Activated naive CD4-positive, alpha-beta T cell treated with anti-CD3 and anti-CD28 coated beads, Interleukin-2, amount 50 U/mL, for 24 hours (primary cell): ENCODE measurements at regions not wholly inside any gene's neighbourhood (a gene's known extent, or its start where the extent isn't known, plus 50 kb on each side); places are given as distances from the start of the nearest gene placed in this dataset.

Experiments
- H3K27ac Mint-ChIP-seq: one replicate; pipeline ENCODE4 v1.8.0; 2021; ENCODE audit warnings: mild to moderate bottlenecking, mixed read lengths
- H3K27me3 Mint-ChIP-seq: one replicate; pipeline ENCODE4 v1.8.0; 2021; ENCODE audit warnings: mixed read lengths
- H3K36me3 Mint-ChIP-seq: one replicate; pipeline ENCODE4 v1.8.0; 2021; ENCODE audit warnings: mixed read lengths
- H3K4me1 Mint-ChIP-seq: one replicate; pipeline ENCODE4 v1.8.0; 2021; ENCODE audit warnings: mixed read lengths
- H3K4me3 Mint-ChIP-seq: one replicate; pipeline ENCODE4 v1.8.0; 2021; ENCODE audit warnings: mild to moderate bottlenecking, mixed read lengths
- H3K9me3 Mint-ChIP-seq: one replicate; pipeline ENCODE4 v1.8.0; 2021; ENCODE audit warnings: mixed read lengths

GRCh38 chr13:80977168-80977567, 636.2 kb upstream of the SPRY2 start:
- no peaks in the 10 kb centered on the region for H3K9me3 Mint-ChIP-seq
- H3K27ac Mint-ChIP-seq, result no peak overlapping the region
- H3K36me3 Mint-ChIP-seq, result no peaks in the 10 kb centered on the region
- H3K4me1 Mint-ChIP-seq, result no peaks in the 10 kb centered on the region
- no peak overlapping the region for H3K4me3 Mint-ChIP-seq
- no peaks in the 10 kb centered on the region for H3K27me3 Mint-ChIP-seq

GRCh38 chr13:80975903-80976302, 635.0 kb upstream of the SPRY2 start:
- Mint-ChIP-seq H3K4me3 (no peak overlapping the region), H3K4me1 (no peaks in the 10 kb centered on the region), H3K27ac (no peak overlapping the region), H3K36me3 (no peaks in the 10 kb centered on the region), H3K9me3 (no peaks in the 10 kb centered on the region), H3K27me3 (no peaks in the 10 kb centered on the region)

DNA sequence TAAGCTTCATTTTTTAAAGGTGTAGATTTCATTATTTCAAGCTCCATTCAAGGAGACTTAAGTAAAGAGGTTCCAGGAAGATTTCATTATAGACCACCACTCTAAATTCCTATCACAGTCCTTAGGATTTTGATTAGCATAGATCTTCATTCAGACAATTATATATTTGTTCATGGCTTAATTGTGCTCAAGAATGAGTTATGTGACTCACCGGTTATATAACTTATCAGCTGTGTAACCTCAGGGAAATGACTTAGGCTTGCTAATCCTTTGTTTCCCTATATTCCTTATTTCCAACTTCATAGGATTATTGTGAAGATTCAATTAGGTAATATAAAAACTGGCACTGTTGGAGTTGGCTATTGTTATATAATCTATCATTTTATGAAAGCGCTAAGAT, 632.8 kb upstream of the SPRY2 start:
- Mint-ChIP-seq H3K27ac (no peak overlapping the region), H3K27me3 (no peaks in the 10 kb centered on the region), H3K4me1 (no peaks in the 10 kb centered on the region), H3K9me3 (no peaks in the 10 kb centered on the region), H3K4me3 (no peak overlapping the region), H3K36me3 (no peaks in the 10 kb centered on the region)

GRCh38 chr13:80972857-80973478, 632.0 kb upstream of the SPRY2 start:
- no peaks in the 10 kb centered on the region for H3K9me3 Mint-ChIP-seq
- H3K4me3 Mint-ChIP-seq, result no peak overlapping the region
- no peak overlapping the region for H3K27ac Mint-ChIP-seq
- no peaks in the 10 kb centered on the region for H3K4me1 Mint-ChIP-seq
- no peaks in the 10 kb centered on the region for H3K36me3 Mint-ChIP-seq
- H3K27me3 Mint-ChIP-seq, result no peaks in the 10 kb centered on the region

DNA sequence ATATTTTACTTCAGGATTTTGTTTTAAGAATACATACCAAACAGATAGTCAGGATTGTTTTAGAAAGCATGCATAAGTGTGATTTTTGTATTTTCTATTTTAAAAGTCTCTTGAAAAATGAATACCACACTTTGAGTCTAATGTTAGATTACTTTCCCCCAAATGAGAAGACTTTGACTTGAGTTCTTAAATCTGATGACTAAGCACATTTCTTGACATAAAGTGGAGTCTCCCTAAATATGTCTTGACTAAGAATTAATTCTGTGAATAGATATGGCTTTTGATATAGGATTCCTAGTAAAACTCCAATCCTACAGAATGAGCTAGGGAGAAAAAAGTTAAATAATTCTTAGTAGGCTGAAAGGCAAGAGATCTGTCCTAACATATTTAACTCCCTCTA, 624.2 kb upstream of the SPRY2 start:
- H3K9me3 Mint-ChIP-seq, result peaks cover 14% of the 10 kb centered on the region
- H3K4me3 Mint-ChIP-seq, result no peak overlapping the region
- no peak overlapping the region for H3K27ac Mint-ChIP-seq

GRCh38 chr13:80962855-80963254, 621.9 kb upstream of the SPRY2 start:
- no peaks in the 10 kb centered on the region for H3K36me3 Mint-ChIP-seq
- H3K27ac Mint-ChIP-seq, result no peak overlapping the region
- no peak overlapping the region for H3K4me3 Mint-ChIP-seq
- H3K27me3 Mint-ChIP-seq, result no peaks in the 10 kb centered on the region
- peaks cover 14% of the 10 kb centered on the region for H3K9me3 Mint-ChIP-seq
- H3K4me1 Mint-ChIP-seq, result no peaks in the 10 kb centered on the region

More for the DNA sequence above, 624.2 kb upstream of the SPRY2 start:
- no peaks in the 10 kb centered on the region for H3K4me1 Mint-ChIP-seq
- H3K27me3 Mint-ChIP-seq, result no peaks in the 10 kb centered on the region
- H3K36me3 Mint-ChIP-seq, result no peaks in the 10 kb centered on the region

DNA sequence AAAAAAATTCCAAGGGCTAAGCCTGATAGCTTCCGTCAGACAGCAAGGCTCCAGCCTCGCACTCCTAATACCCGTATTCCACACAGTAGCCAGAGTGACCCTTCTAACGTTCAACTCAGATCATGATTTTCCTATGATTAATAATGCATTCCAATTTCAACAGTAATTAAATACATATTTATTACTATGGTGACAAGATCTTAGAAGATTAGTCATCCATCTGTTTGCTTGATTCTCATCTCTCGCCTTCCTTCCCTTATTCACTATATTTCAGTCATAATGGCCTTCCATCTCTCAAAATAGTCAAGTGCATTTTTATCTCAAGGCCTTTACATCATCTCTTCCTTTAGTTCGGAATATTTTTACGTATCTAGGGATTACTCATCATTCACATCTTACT, 621.2 kb upstream of the SPRY2 start:
- H3K36me3 Mint-ChIP-seq, result no peaks in the 10 kb centered on the region
- H3K9me3 Mint-ChIP-seq, result peaks cover 14% of the 10 kb centered on the region
- H3K27ac Mint-ChIP-seq, result no peak overlapping the region
- no peaks in the 10 kb centered on the region for H3K27me3 Mint-ChIP-seq
- H3K4me1 Mint-ChIP-seq, result no peaks in the 10 kb centered on the region
- H3K4me3 Mint-ChIP-seq, result no peak overlapping the region

- Mint-ChIP-seq H3K27me3 (no peaks in the 10 kb centered on the region), H3K9me3 (peaks cover 9% of the 10 kb centered on the region), H3K27ac (no peak overlapping the region), H3K36me3 (no peaks in the 10 kb centered on the region), H3K4me1 (no peaks in the 10 kb centered on the region), H3K4me3 (no peak overlapping the region)
Observed at GRCh38 chr13:80957019-80957655, 616.2 kb upstream of the SPRY2 start.

DNA sequence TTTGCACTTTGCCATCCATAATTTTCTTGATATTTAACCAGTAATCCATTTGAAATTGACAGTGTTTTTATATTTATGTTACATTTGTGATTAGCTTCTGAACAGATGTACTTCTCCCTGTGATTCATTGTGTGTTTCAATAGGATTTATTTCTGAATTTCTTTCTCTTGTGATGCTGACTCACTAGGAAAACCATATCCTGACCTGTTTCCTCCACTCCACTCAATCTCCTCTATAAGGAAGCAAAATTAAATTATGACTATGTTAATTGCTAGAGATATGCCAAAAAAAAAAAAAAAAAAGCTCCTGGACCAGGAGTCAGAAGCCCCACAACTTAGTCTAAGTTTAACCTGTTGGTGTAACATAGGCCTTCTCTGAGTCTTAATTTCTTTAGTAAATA, 614.6 kb upstream of the SPRY2 start:
- Mint-ChIP-seq H3K27ac (no peak overlapping the region), H3K27me3 (no peaks in the 10 kb centered on the region), H3K4me1 (no peaks in the 10 kb centered on the region), H3K4me3 (no peak overlapping the region), H3K9me3 (no peaks in the 10 kb centered on the region), H3K36me3 (no peaks in the 10 kb centered on the region)

DNA sequence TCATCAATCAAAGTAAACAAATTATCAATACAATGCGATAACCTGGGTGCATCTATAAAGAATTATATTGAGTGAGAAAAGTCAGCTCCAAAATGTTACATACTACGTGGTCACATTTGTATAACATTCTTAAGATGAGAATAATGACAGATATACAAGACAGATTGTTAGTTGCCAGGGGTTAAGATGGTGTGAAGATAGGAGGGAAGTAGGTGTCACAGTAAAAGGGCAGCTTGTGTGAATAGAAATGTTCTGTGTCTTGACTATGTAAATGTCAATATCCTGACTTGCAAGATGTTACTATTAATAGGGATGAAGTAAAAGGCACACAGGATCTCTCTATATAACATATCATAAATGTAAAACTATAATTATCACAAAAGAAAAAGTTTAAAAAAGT, 611.2 kb upstream of the SPRY2 start:
- Mint-ChIP-seq H3K4me1 (no peaks in the 10 kb centered on the region), H3K27me3 (no peaks in the 10 kb centered on the region), H3K9me3 (no peaks in the 10 kb centered on the region), H3K27ac (no peak overlapping the region), H3K36me3 (no peaks in the 10 kb centered on the region), H3K4me3 (no peak overlapping the region)

DNA sequence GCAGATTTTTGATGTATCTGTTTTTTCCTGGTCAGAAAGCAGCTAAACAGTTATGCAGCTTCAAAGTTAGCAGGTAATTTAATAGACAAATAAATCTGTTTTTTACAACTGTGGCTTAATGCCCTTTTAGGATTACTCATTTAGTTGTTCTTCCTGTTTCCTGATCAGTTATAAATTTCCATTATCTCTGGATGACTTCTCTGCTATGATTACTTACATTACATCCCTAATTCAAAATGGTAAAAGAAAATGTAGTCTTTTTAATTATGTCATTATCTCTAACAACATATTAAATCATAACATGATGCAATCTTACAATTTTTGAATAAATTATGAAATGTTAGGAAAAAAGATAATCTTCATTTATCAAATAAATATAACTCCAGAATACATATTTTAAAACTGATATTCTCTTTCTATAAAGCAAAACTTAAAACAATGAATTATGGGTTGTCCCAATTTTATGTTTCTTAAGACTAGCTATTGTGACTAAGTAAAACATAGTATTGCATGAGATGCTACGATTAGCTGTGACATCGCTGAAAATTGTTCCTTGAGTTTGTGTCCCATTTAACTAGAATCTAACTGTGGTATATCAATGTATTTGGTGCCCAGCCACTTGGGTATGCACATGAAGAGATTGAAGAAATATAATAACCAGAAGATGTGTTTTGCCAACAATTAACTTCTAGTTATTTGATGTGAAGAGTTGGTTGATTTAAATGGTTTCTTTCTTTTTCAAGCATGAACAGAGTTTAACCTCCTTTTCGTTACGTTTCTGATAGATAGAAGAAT, 605.3 kb upstream of the SPRY2 start:
- H3K27ac Mint-ChIP-seq, result no peak overlapping the region
- no peak overlapping the region for H3K4me3 Mint-ChIP-seq
- H3K27me3 Mint-ChIP-seq, result no peaks in the 10 kb centered on the region
- H3K9me3 Mint-ChIP-seq, result peaks cover 5% of the 10 kb centered on the region
- H3K4me1 Mint-ChIP-seq, result no peaks in the 10 kb centered on the region
- H3K36me3 Mint-ChIP-seq, result no peaks in the 10 kb centered on the region

DNA sequence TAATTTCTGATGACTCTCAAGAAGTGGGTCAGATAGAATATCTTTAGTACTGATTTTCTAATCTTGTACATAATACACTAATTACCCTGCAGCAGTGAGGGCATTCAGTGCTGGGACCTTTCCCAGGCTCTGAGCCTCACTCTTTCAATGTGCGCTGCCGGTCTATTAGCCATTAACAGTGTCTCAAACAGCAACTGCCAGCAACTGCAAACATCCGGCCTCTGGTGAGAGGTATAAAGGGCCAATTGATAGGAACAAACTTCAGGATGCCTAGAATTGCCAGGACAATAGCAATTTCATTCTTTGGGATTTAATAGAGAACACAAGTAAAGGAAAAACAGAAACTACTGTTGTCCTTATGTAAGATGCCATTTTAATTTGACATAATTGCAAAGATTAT, 604.4 kb upstream of the SPRY2 start:
- H3K27ac Mint-ChIP-seq, result no peak overlapping the region
- no peaks in the 10 kb centered on the region for H3K27me3 Mint-ChIP-seq
- peaks cover 5% of the 10 kb centered on the region for H3K9me3 Mint-ChIP-seq
- H3K36me3 Mint-ChIP-seq, result no peaks in the 10 kb centered on the region
- H3K4me3 Mint-ChIP-seq, result no peak overlapping the region
- H3K4me1 Mint-ChIP-seq, result no peaks in the 10 kb centered on the region

DNA sequence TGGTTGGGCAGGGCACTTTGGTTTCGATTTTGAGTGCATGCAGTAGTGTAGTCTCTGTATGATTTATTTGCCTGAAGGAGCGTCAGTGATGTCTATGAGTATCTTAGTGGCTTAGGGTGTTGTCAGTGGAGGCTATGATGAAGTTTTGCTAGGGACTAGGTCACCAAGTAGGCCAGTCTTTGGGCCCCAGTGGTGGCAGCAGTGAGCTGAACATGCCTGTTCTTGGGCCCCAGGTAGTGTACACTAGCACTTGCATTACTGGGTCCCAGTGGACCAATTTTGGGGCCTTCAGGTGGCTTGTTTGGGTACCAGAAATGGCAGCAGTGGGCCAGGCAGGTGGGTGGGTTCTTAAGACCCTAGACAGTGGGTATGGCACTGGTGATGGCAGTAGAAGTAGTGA, 598.7 kb upstream of the SPRY2 start:
- no peaks in the 10 kb centered on the region for H3K27me3 Mint-ChIP-seq
- no peak overlapping the region for H3K27ac Mint-ChIP-seq
- H3K4me1 Mint-ChIP-seq, result no peaks in the 10 kb centered on the region
- no peaks in the 10 kb centered on the region for H3K36me3 Mint-ChIP-seq
- peaks cover 5% of the 10 kb centered on the region for H3K9me3 Mint-ChIP-seq
- H3K4me3 Mint-ChIP-seq, result no peak overlapping the region

GRCh38 chr13:80931766-80932165, 590.8 kb upstream of the SPRY2 start:
- Mint-ChIP-seq H3K4me3 (no peak overlapping the region), H3K4me1 (no peaks in the 10 kb centered on the region), H3K9me3 (no peaks in the 10 kb centered on the region), H3K27me3 (no peaks in the 10 kb centered on the region), H3K36me3 (no peaks in the 10 kb centered on the region), H3K27ac (no peak overlapping the region)

GRCh38 chr13:80931118-80931517, 590.2 kb upstream of the SPRY2 start:
- no peaks in the 10 kb centered on the region for H3K27me3 Mint-ChIP-seq
- H3K36me3 Mint-ChIP-seq, result no peaks in the 10 kb centered on the region
- H3K27ac Mint-ChIP-seq, result no peak overlapping the region
- no peak overlapping the region for H3K4me3 Mint-ChIP-seq
- H3K4me1 Mint-ChIP-seq, result no peaks in the 10 kb centered on the region
- H3K9me3 Mint-ChIP-seq, result no peaks in the 10 kb centered on the region

GRCh38 chr13:80928241-80928640, 587.3 kb upstream of the SPRY2 start:
- no peaks in the 10 kb centered on the region for H3K36me3 Mint-ChIP-seq
- no peak overlapping the region for H3K4me3 Mint-ChIP-seq
- H3K9me3 Mint-ChIP-seq, result no peaks in the 10 kb centered on the region
- H3K27ac Mint-ChIP-seq, result no peak overlapping the region
- H3K4me1 Mint-ChIP-seq, result no peaks in the 10 kb centered on the region
- no peaks in the 10 kb centered on the region for H3K27me3 Mint-ChIP-seq
